OCI-LY3 (cell line): ENCODE measurements at regions not wholly inside any gene's neighbourhood (a gene's known extent, or its start where the extent isn't known, plus 50 kb on each side); places are given as distances from the start of the nearest gene placed in this dataset.

Experiments used
- H2AFZ ChIP-seq: fragments of 200-600, 300-600 bp; shearing (Covaris generic); 2 replicates; pipeline ENCODE4 v1.6.0; 2014; ENCODE audit warnings: antibody characterized with exemption, low read depth, low read length
- H3K27ac ChIP-seq: fragments of 200-600, 300-600 bp; sonication (generic); 2 replicates; pipeline ENCODE4 v1.5.1; 2014; ENCODE audit warnings: mild to moderate bottlenecking, low read length, moderate library complexity, mixed read lengths
- H3K27me3 ChIP-seq: fragments of 200-600, 300-600 bp; sonication (generic); 2 replicates; pipeline ENCODE4 v1.6.1; 2014; ENCODE audit warnings: low read depth, low read length, mixed read lengths
- H3K36me3 ChIP-seq: fragments of 200-600, 300-600 bp; sonication (generic); replicated peaks from 2 replicates; pipeline ENCODE3; 2014; ENCODE audit warnings: low read depth, low read length, mixed read lengths
- H3K4me1 ChIP-seq: fragments of 300-600, 200-600 bp; sonication (generic); 2 replicates; pipeline ENCODE4 v1.6.1; 2014; ENCODE audit warnings: low read length, mixed read lengths
- H3K4me2 ChIP-seq: fragments of 200-600, 300-600 bp; sonication (generic); 2 replicates; pipeline ENCODE4 v1.6.1; 2014; ENCODE audit warnings: low read length, mixed read lengths
- H3K4me3 ChIP-seq: fragments of 300-600, 200-600 bp; sonication (generic); 2 replicates; pipeline ENCODE4 v1.5.1; 2014; ENCODE audit warnings: antibody characterized with exemption, mild to moderate bottlenecking, low read length, moderate library complexity
- H3K79me2 ChIP-seq: fragments of 300-600, 200-600 bp; shearing (Covaris generic); 2 replicates; pipeline ENCODE4 v1.6.1; 2014; ENCODE audit warnings: mild to moderate bottlenecking, low read length, mixed read lengths
- H3K9ac ChIP-seq: fragments of 300-600, 200-600 bp; shearing (Covaris generic); 2 replicates; pipeline ENCODE4 v1.6.0; 2014; ENCODE audit warnings: mild to moderate bottlenecking, low read length, moderate library complexity
- H3K9me3 ChIP-seq: fragments of 200-600, 300-600 bp; shearing (Covaris generic); 2 replicates; pipeline ENCODE4 v1.6.1; 2014; ENCODE audit warnings: low read length, mixed read lengths; ENCODE audit not compliant: insufficient read depth
- H4K20me1 ChIP-seq: fragments of 200-600, 300-600 bp; sonication (generic); 2 replicates; pipeline ENCODE4 v1.6.1; 2016; ENCODE audit warnings: low read length, mixed read lengths; ENCODE audit not compliant: insufficient read depth
- CTCF ChIP-seq: fragments of 200-600, 300-600 bp; sonication (generic); IDR thresholded peaks from 2 replicates; pipeline ENCODE4 v1.5.1; 2014; ENCODE audit warnings: antibody characterized with exemption, low read length, low read depth
- EZH2phosphoT487 ChIP-seq: fragments of 200-600 bp; shearing (Covaris generic); IDR thresholded peaks from 2 replicates; pipeline ENCODE4 v1.6.1; 2018; ENCODE audit warnings: antibody characterized with exemption, mixed run types, low read depth

DNA sequence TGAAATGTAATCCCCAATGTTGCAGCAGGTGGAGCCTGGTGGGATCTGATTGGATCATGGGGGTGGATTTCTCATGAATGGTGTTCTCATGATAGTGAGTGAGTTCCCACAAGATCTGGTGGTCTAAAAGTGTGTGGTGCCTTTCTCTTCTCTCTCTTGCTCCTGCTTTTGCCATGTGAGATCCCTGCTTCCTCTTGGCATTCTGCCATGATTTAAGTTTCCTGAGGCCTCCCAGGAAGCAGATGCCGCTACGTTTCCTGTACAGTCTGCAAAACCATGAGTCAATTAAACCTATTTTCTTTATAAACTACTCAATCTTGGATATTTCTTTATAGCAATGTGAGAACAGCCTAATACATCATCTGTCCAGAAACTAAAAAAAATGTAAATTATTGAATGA lies 298.3 kb downstream of the MEX3B start:
- H3K9ac ChIP-seq = no peak overlapping the region
- no peak overlapping the region for H3K4me3 ChIP-seq
- H3K4me1 ChIP-seq = no peaks in the 10 kb centered on the region
- no peaks in the 10 kb centered on the region for H3K36me3 ChIP-seq
- no peaks in the 10 kb centered on the region for H3K9me3 ChIP-seq
- H3K4me2 ChIP-seq = no peak overlapping the region
- no peaks in the 10 kb centered on the region for H3K79me2 ChIP-seq
- H3K27me3 ChIP-seq = peaks cover 15% of the 10 kb centered on the region
- TF ChIP-seq CTCF (no peak), EZH2phosphoT487 (no peak)
- H2AFZ ChIP-seq = no peak overlapping the region
- H4K20me1 ChIP-seq = no peaks in the 10 kb centered on the region
- no peak overlapping the region for H3K27ac ChIP-seq

GRCh38 chr15:81747026-81747425 lies 298.8 kb downstream of the MEX3B start:
- H3K4me1 ChIP-seq = no peaks in the 10 kb centered on the region
- no peaks in the 10 kb centered on the region for H3K79me2 ChIP-seq
- no peaks in the 10 kb centered on the region for H4K20me1 ChIP-seq
- no peak for TF ChIP-seq CTCF
- TF ChIP-seq EZH2phosphoT487 = no peak
- H3K27me3 ChIP-seq = peaks cover 15% of the 10 kb centered on the region
- H2AFZ ChIP-seq = no peak overlapping the region
- no peak overlapping the region for H3K9ac ChIP-seq
- H3K9me3 ChIP-seq = no peaks in the 10 kb centered on the region
- H3K4me2 ChIP-seq = no peak overlapping the region
- no peaks in the 10 kb centered on the region for H3K36me3 ChIP-seq
- no peak overlapping the region for H3K4me3 ChIP-seq
- H3K27ac ChIP-seq = no peak overlapping the region

DNA sequence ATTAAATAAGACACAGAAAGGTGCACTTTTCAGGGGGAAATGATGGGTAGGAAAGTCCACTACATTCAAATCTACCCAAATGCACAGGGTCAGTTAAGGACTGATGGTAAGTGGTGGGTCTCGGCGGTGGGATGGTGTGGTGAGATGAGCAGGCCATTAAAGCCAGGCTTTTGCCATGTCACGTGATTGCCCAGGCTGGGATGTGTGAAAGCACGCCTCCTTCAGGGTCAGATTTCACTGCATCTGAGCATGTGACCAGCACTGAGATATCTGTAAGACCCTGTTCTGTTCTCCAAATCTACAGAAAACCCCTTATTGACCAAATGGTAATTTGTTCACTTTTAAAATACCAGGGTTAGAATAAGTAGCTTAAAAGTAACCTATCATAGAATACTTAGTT lies 301.5 kb downstream of the MEX3B start:
- TF ChIP-seq CTCF (no peak), EZH2phosphoT487 (no peak)
- Histone ChIP-seq H3K27me3 (peaks cover 19% of the 10 kb centered on the region), H2AFZ (no peak overlapping the region), H3K4me2 (no peak overlapping the region), H3K4me1 (no peaks in the 10 kb centered on the region), H3K9me3 (no peaks in the 10 kb centered on the region), H3K4me3 (no peak overlapping the region), H4K20me1 (no peaks in the 10 kb centered on the region), H3K36me3 (no peaks in the 10 kb centered on the region), H3K9ac (no peak overlapping the region), H3K79me2 (no peaks in the 10 kb centered on the region), H3K27ac (no peak overlapping the region)

DNA sequence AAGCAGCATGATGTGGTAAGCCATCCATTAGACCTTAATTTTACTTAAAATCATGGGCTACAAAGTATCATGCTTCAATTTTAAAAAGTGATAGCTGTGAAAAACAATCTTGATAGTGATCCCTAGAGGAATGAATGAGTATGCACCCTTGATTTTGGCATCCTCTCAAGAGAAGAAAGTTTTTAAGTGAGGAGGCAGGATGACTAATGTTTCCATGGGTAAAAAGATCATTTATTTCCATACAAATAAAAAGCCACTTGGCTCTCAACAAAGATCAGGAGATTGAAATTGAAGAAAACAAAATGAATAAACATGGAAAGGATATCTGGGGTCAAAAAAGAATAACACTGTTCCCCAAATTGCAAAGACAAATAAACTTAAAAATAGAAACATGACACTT lies 305.4 kb downstream of the MEX3B start:
- TF ChIP-seq CTCF (no peak), EZH2phosphoT487 (no peak)
- no peak overlapping the region for H2AFZ ChIP-seq
- no peaks in the 10 kb centered on the region for H4K20me1 ChIP-seq
- 0 out of 2 replicates have a peak, but pooled peaks cover 5% of the 10 kb centered on the region for H3K27me3 ChIP-seq
- no peak overlapping the region for H3K4me2 ChIP-seq
- H3K79me2 ChIP-seq = no peaks in the 10 kb centered on the region
- H3K36me3 ChIP-seq = no peaks in the 10 kb centered on the region
- H3K4me3 ChIP-seq = no peak overlapping the region
- H3K27ac ChIP-seq = no peak overlapping the region
- no peak overlapping the region for H3K9ac ChIP-seq
- no peaks in the 10 kb centered on the region for H3K9me3 ChIP-seq
- no peaks in the 10 kb centered on the region for H3K4me1 ChIP-seq
